SK-N-SH treated with all-trans-retinoic acid at 6 μM for 48 hours (cell line): ENCODE measurements at regions not wholly inside any gene's neighbourhood (a gene's known extent, or its start where the extent isn't known, plus 50 kb on each side); places are given as distances from the start of the nearest gene placed in this dataset.

Experiments used
- ARNTL ChIP-seq: fragments of 450-650 bp; formaldehyde crosslinking; IDR thresholded peaks from 2 replicates; pipeline ENCODE4 v1.5.0; 2020; ENCODE audit warnings: low read depth, mild to moderate bottlenecking, moderate library complexity, borderline replicate concordance
- PATZ1 ChIP-seq: fragments of 250-450 bp; sonication (Bioruptor Pico); IDR thresholded peaks from 2 replicates; pipeline ENCODE4 v1.8.0; 2020; ENCODE audit warnings: mild to moderate bottlenecking, moderate library complexity, borderline replicate concordance
- ZC3H10 ChIP-seq: fragments of 250-450 bp; sonication (Bioruptor Pico); IDR thresholded peaks from 2 replicates; pipeline ENCODE4 v1.5.1; 2021; ENCODE audit warnings: mild to moderate bottlenecking, moderate library complexity
- ZFP3 ChIP-seq: fragments of 250-450 bp; sonication (Bioruptor Pico); IDR thresholded peaks from 2 replicates; pipeline ENCODE4 v1.5.0; 2020; ENCODE audit warnings: mild to moderate bottlenecking, moderate library complexity
- TF ChIP-seq, protein P1 (sequence below): fragments of 250-450 bp; sonication (Bioruptor Pico); IDR thresholded peaks from 2 replicates; pipeline ENCODE4 v1.5.0; 2020; ENCODE audit warnings: mild to moderate bottlenecking, moderate library complexity

- TF ChIP-seq ZC3H10 (CRISPR knock-in tag) (no peak), ZFP3 (CRISPR knock-in tag) (no peak), PATZ1 (CRISPR knock-in tag) (no peak), ARNTL (CRISPR knock-in tag) (no peak)
- TF ChIP-seq, protein P1, sequence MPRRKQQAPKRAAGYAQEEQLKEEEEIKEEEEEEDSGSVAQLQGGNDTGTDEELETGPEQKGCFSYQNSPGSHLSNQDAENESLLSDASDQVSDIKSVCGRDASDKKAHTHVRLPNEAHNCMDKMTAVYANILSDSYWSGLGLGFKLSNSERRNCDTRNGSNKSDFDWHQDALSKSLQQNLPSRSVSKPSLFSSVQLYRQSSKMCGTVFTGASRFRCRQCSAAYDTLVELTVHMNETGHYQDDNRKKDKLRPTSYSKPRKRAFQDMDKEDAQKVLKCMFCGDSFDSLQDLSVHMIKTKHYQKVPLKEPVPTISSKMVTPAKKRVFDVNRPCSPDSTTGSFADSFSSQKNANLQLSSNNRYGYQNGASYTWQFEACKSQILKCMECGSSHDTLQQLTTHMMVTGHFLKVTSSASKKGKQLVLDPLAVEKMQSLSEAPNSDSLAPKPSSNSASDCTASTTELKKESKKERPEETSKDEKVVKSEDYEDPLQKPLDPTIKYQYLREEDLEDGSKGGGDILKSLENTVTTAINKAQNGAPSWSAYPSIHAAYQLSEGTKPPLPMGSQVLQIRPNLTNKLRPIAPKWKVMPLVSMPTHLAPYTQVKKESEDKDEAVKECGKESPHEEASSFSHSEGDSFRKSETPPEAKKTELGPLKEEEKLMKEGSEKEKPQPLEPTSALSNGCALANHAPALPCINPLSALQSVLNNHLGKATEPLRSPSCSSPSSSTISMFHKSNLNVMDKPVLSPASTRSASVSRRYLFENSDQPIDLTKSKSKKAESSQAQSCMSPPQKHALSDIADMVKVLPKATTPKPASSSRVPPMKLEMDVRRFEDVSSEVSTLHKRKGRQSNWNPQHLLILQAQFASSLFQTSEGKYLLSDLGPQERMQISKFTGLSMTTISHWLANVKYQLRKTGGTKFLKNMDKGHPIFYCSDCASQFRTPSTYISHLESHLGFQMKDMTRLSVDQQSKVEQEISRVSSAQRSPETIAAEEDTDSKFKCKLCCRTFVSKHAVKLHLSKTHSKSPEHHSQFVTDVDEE (CRISPR knock-in tag), result no peak
Observed at GRCh38 chr1:101116006-101116405, 90.4 kb upstream of the DPH5 start.
